GM21360 (cell line): ENCODE measurements at regions not wholly inside any gene's neighbourhood (a gene's known extent, or its start where the extent isn't known, plus 50 kb on each side); places are given as distances from the start of the nearest gene placed in this dataset.

Source experiments
- ATAC-seq: cut with Tn5 transposase; IDR thresholded peaks from one replicate; pipeline ENCODE4 v1.9.1; 2021; ENCODE audit warnings: mild to moderate bottlenecking, moderate library complexity; ENCODE audit not compliant: unreplicated experiment

GRCh38 chr10:110432814-110433565, 64.7 kb upstream of the DUSP5 start:
- no peak for ATAC-seq

- ATAC-seq = no peak
These were observed 64.0 kb upstream of the DUSP5 start for GRCh38 chr10:110433740-110434139.

- ATAC-seq = no peak
These were observed 63.1 kb upstream of the DUSP5 start for GRCh38 chr10:110434489-110435096.

GRCh38 chr10:110436554-110437350, 61.0 kb upstream of the DUSP5 start:
- ATAC-seq = no peak

- ATAC-seq = no peak
These were observed 60.4 kb upstream of the DUSP5 start for GRCh38 chr10:110437351-110437605.

- ATAC-seq = no peak
These were observed 59.9 kb upstream of the DUSP5 start for GRCh38 chr10:110437761-110438341.

- ATAC-seq = no peak
These were observed 55.0 kb upstream of the DUSP5 start for GRCh38 chr10:110442746-110443145.

GRCh38 chr10:110443239-110444003, 54.3 kb upstream of the DUSP5 start:
- ATAC-seq = no peak

- no peak for ATAC-seq
These were observed 53.7 kb upstream of the DUSP5 start for GRCh38 chr10:110444004-110444337.

GRCh38 chr10:110445871-110446270, 51.8 kb upstream of the DUSP5 start:
- ATAC-seq = no peak

GRCh38 chr10:110446277-110446676, 51.4 kb upstream of the DUSP5 start:
- no peak for ATAC-seq

GRCh38 chr10:110446954-110447608, 50.6 kb upstream of the DUSP5 start:
- ATAC-seq = no peak

- no peak for ATAC-seq
These were observed 49.8 kb upstream of the DUSP5 start for GRCh38 chr10:110447886-110448285.
